CD4-positive, alpha-beta T cell (primary cell): ENCODE measurements at regions not wholly inside any gene's neighbourhood (a gene's known extent, or its start where the extent isn't known, plus 50 kb on each side); places are given as distances from the start of the nearest gene placed in this dataset.
"Not testable (repeated sequence)": the region's sequence is repeated elsewhere in the genome, so short reads cannot be mapped to it uniquely, and the experiment has no call there.

ENCODE experiments used
- ATAC-seq: fragments of 200-7000 bp; cut with Tn5 transposase; one replicate; pipeline ENCODE4 v1.10.0; 2022; ENCODE audit warnings: mild to moderate bottlenecking; ENCODE audit not compliant: poor library complexity
- CTCF ChIA-PET: fragments of 350-600 bp; sonication (Branson Sonifier 250); formaldehyde crosslinking; loops from one replicate; lab custom pipeline; 2021; ENCODE audit warnings: antibody characterized with exemption, inconsistent platforms; lab: Charles Lee
- POLR2A ChIA-PET: fragments of 350-600 bp; sonication (Branson Sonifier 250); formaldehyde crosslinking; loops from one replicate; lab custom pipeline; 2021; ENCODE audit warnings: antibody characterized with exemption, inconsistent platforms; lab: Charles Lee
- DNase-seq, 14 experiments: peaks; one replicate each; pipeline ENCODE4 v3.0.0-alpha.2; 2013 to 2020; ENCODE audit warnings: mixed read lengths in 2 of 14
- H3K27ac ChIP-seq, 2 donors: one replicate each; pipeline versions ENCODE4 v1.5.1 to v1.7.0; 2013; ENCODE audit warnings: low read length in 2 of 2, low read depth in 1 of 2, mild to moderate bottlenecking in 1 of 2
- H3K27me3 ChIP-seq, 2 experiments: 1 replicate in 1 of 2; 2 replicates in 1 of 2; pipeline versions ENCODE4 v1.6.1 to v1.7.0; 2013; ENCODE audit warnings: low read length in 2 of 2, control low read depth in 1 of 2, mild to moderate bottlenecking in 1 of 2, moderate library complexity in 1 of 2; ENCODE audit not compliant: insufficient read depth in 2 of 2, control insufficient read depth in 1 of 2
- H3K36me3 ChIP-seq: one replicate; pipeline ENCODE4 v1.6.1; 2013; ENCODE audit warnings: low read length, control low read depth; ENCODE audit not compliant: insufficient read depth
- H3K4me1 ChIP-seq: one replicate; pipeline ENCODE4 v1.6.1; 2013; ENCODE audit warnings: low read length, control low read depth; ENCODE audit not compliant: insufficient read depth
- H3K4me3 ChIP-seq: one replicate; pipeline ENCODE4 v1.5.1; 2013; ENCODE audit warnings: mild to moderate bottlenecking, low read length, moderate library complexity
- H3K9me3 ChIP-seq, 2 experiments: 1 replicate in 1 of 2; 2 replicates in 1 of 2; pipeline versions ENCODE4 v1.6.1 to v1.7.0; 2013; ENCODE audit warnings: low read length in 2 of 2, mild to moderate bottlenecking in 2 of 2, control low read depth in 1 of 2, moderate library complexity in 1 of 2; ENCODE audit not compliant: control insufficient read depth in 1 of 2, insufficient read depth in 1 of 2
- H3K27ac Mint-ChIP-seq: one replicate; pipeline ENCODE4 v1.8.0; 2020; ENCODE audit warnings: mixed read lengths
- H3K27me3 Mint-ChIP-seq: one replicate; pipeline ENCODE4 v1.8.0; 2021; ENCODE audit warnings: mixed read lengths
- H3K36me3 Mint-ChIP-seq: one replicate; pipeline ENCODE4 v1.8.0; 2021; ENCODE audit warnings: low read depth, mixed read lengths
- H3K4me1 Mint-ChIP-seq: one replicate; pipeline ENCODE4 v1.8.0; 2021; ENCODE audit warnings: low read depth, mixed read lengths
- H3K4me3 Mint-ChIP-seq: one replicate; pipeline ENCODE4 v1.8.0; 2020; ENCODE audit warnings: mild to moderate bottlenecking, mixed read lengths
- H3K9me3 Mint-ChIP-seq: one replicate; pipeline ENCODE4 v1.8.0; 2020; ENCODE audit warnings: mixed read lengths
- intact Hi-C, 2 experiments: fragments of 100-400 bp; cut with DNase I in 1 of 2; cut with micrococcal nuclease in 1 of 2; formaldehyde crosslinking; loops; one replicate each; pipeline versions ENCODE4 v1.15.1 to v1.9.0; 2023 to 2025; cut with DNase I, micrococcal nuclease
- TF ChIP-seq, protein P1 (sequence below): fragments of 200-600 bp; IDR thresholded peaks from one replicate; pipeline ENCODE4 v1.8.0; 2022; ENCODE audit warnings: antibody characterized with exemption, mild to moderate bottlenecking

DNA sequence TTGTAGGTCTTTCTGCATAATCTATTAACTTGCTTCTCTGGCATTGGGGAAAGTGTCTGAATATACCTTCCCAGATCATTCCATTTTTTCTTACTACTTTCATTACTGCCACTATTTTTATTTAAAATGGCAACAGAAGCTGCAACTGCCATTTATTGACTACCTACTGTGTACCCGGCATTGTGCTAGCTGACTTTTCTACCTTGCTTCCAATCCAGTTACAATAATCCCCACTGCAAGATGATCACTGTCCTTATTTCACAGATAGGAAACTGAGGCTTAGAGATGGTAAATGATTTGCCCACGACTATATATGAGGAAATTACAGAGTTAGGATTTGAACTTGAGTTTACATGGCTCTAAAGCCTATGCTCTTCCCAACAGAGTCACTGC, 129.0 kb downstream of the MAP3K7 start:
- H3K27ac ChIP-seq = no peak overlapping the region
- Mint-ChIP-seq H3K27me3 (no peaks in the 10 kb centered on the region), H3K36me3 (no peaks in the 10 kb centered on the region)

DNA sequence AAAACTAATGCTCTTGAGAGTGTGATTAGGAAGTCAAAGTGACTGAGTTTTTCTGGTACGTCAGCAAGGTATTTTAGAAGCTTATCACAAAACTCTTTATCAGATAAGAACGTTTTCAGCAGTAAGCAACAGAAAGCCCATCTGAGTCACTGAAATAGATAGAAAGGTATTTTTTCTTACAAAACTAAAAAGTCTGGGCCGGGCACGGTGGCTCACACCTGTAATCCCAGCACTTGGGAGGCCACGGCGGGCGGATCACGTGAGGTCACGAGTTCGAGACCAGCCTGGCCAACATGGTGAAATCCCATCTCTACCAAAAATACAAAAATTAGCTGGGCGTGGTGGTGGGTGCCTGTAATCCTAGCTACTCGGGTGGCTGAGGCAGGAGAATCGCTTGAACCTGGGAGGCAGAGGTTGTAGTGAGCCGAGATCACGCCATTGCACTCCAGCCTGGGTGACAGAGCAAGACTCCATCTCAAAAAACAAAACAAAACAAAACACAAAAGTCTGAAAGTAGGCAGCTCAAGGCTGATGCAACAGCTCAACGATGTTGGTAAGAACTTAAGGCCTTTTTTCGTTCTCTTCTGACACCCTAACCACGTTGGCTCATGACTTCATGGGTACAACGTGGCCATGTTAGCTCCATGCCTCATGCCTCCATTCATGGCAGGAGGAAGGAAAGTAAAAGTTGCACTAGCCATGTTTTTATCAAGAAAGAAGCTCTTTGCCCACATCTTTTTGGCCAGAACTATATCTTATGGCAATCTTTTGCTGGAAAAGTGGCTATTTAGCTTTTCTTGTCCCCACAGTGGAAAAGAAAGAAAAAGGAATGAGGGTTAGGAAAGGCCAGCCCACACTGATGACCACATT, 129.6 kb downstream of the MAP3K7 start:
- intact Hi-C loops, H3K9me3 Mint-ChIP-seq, H3K27ac ChIP-seq, H3K36me3 ChIP-seq, H3K4me3 ChIP-seq, H3K27me3 Mint-ChIP-seq, H3K4me3 Mint-ChIP-seq, H3K27ac Mint-ChIP-seq, H3K27me3 ChIP-seq, H3K36me3 Mint-ChIP-seq, ATAC-seq, H3K9me3 ChIP-seq: not testable (repeated sequence)
- H3K4me1 Mint-ChIP-seq = peaks cover 39% of the 10 kb centered on the region
- H3K4me1 ChIP-seq = peaks cover 25% of the 10 kb centered on the region
- POLR2A ChIA-PET = interaction anchor here (1.2 kb wide), 1 partner anchor 43 kb away, joined by 6 read pairs; no protein-coding TSS in a partner anchor
- DNase-seq = peak in 1 of 14 experiments; percentile 29
- CTCF ChIA-PET = interaction anchor here (1.2 to 2.4 kb wide), 6 partner anchors 9 to 517 kb away, joined by 3 to 13 read pairs (median 5); no protein-coding TSS in a partner anchor

More for the DNA sequence above, 129.0 kb downstream of the MAP3K7 start:
- H3K27ac Mint-ChIP-seq = peak overlapping the region; percentile 83
- peaks cover 45% of the 10 kb centered on the region for H3K4me1 Mint-ChIP-seq
- peak overlapping the region; percentile 75 for H3K4me3 Mint-ChIP-seq
- ATAC-seq (no peak), DNase-seq (no peak)
- Histone ChIP-seq H3K36me3 (no peaks in the 10 kb centered on the region), H3K4me3 (no peak overlapping the region), H3K4me1 (peaks cover 27% of the 10 kb centered on the region), H3K27me3 (no peaks in the 10 kb centered on the region), H3K9me3 (no peaks in the 10 kb centered on the region)
- no peaks in the 10 kb centered on the region for H3K9me3 Mint-ChIP-seq
- ChIA-PET CTCF (interaction anchor here (1.5 to 2.4 kb wide), 3 partner anchors 9 to 517 kb away, joined by 3 to 13 read pairs (median 4); no protein-coding TSS in a partner anchor), POLR2A (no interaction called here)
- TF ChIP-seq, protein P1, sequence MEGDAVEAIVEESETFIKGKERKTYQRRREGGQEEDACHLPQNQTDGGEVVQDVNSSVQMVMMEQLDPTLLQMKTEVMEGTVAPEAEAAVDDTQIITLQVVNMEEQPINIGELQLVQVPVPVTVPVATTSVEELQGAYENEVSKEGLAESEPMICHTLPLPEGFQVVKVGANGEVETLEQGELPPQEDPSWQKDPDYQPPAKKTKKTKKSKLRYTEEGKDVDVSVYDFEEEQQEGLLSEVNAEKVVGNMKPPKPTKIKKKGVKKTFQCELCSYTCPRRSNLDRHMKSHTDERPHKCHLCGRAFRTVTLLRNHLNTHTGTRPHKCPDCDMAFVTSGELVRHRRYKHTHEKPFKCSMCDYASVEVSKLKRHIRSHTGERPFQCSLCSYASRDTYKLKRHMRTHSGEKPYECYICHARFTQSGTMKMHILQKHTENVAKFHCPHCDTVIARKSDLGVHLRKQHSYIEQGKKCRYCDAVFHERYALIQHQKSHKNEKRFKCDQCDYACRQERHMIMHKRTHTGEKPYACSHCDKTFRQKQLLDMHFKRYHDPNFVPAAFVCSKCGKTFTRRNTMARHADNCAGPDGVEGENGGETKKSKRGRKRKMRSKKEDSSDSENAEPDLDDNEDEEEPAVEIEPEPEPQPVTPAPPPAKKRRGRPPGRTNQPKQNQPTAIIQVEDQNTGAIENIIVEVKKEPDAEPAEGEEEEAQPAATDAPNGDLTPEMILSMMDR = no peak
- intact Hi-C loops = no loop called here

GRCh38 chr6:90456001-90456400, 130.9 kb downstream of the MAP3K7 start:
- H3K4me1 Mint-ChIP-seq = peaks cover 30% of the 10 kb centered on the region
- Histone ChIP-seq H3K4me1 (peaks cover 25% of the 10 kb centered on the region), H3K36me3 (no peaks in the 10 kb centered on the region), H3K27me3 (no peaks in the 10 kb centered on the region), H3K27ac (no peak overlapping the region), H3K9me3 (no peaks in the 10 kb centered on the region), H3K4me3 (no peak overlapping the region)
- intact Hi-C loops = no loop called here
- TF ChIP-seq, protein P1 = no peak
- POLR2A ChIA-PET = interaction anchor here (0.7 to 1.2 kb wide), 2 partner anchors 42 to 470 kb away, joined by 4 to 6 read pairs; no protein-coding TSS in a partner anchor
- ATAC-seq (no peak), DNase-seq (no peak)
- CTCF ChIA-PET = interaction anchor here (0.6 to 2.4 kb wide), 5 partner anchors 21 to 515 kb away, joined by 3 to 13 read pairs (median 5); no protein-coding TSS in a partner anchor
- H3K27ac Mint-ChIP-seq = no peak overlapping the region
- H3K4me3 Mint-ChIP-seq = no peak overlapping the region
- no peaks in the 10 kb centered on the region for H3K9me3 Mint-ChIP-seq
- H3K27me3 Mint-ChIP-seq = no peaks in the 10 kb centered on the region
- no peaks in the 10 kb centered on the region for H3K36me3 Mint-ChIP-seq
